Suprapubic skin (tissue), 4 donors: ENCODE measurements at regions not wholly inside any gene's neighbourhood (a gene's known extent, or its start where the extent isn't known, plus 50 kb on each side); places are given as distances from the start of the nearest gene placed in this dataset.

ENCODE experiments used
- DNase-seq, 2 donors: peaks; one replicate each; pipeline ENCODE4 v3.0.0-alpha.2; 2019; ENCODE audit warnings: low spot score in 2 of 2
- H3K27ac ChIP-seq: fragments of 200-600 bp; sonication (generic); one replicate; pipeline ENCODE4 v1.5.1; 2019
- H3K27me3 ChIP-seq: fragments of 200-600 bp; sonication (generic); one replicate; pipeline ENCODE4 v1.5.1; 2019
- H3K36me3 ChIP-seq: fragments of 200-600 bp; sonication (generic); one replicate; pipeline ENCODE4 v1.5.1; 2019
- H3K4me1 ChIP-seq: fragments of 200-600 bp; sonication (generic); one replicate; pipeline ENCODE4 v1.5.1; 2019
- H3K4me3 ChIP-seq: fragments of 200-600 bp; sonication (generic); one replicate; pipeline ENCODE4 v1.5.1; 2019; ENCODE audit warnings: mild to moderate bottlenecking
- H3K9me3 ChIP-seq: fragments of 200-600 bp; sonication (generic); one replicate; pipeline ENCODE4 v1.5.1; 2019
- CTCF ChIP-seq, 2 donors: fragments of 200-600 bp in 1 of 2; fragments of 450-650 bp in 1 of 2; sonication (generic) in 1 of 2; IDR thresholded peaks; one replicate each; pipeline ENCODE4 v1.5.1; 2016 to 2019; ENCODE audit warnings: antibody characterized with exemption in 2 of 2, mild to moderate bottlenecking in 1 of 2, moderate library complexity in 1 of 2
- EP300 ChIP-seq: sonication (generic); formaldehyde crosslinking; IDR thresholded peaks from one replicate; pipeline ENCODE4 v1.6.1; 2017; ENCODE audit warnings: antibody characterized with exemption
- POLR2A ChIP-seq, 2 donors: fragments of 450-650 bp; IDR thresholded peaks; one replicate each; pipeline ENCODE4 v1.6.1; 2017; ENCODE audit warnings: antibody characterized with exemption in 2 of 2, mild to moderate bottlenecking in 2 of 2, moderate library complexity in 2 of 2
- POLR2AphosphoS5 ChIP-seq, 3 donors: sonication (generic); formaldehyde crosslinking; IDR thresholded peaks; one replicate each; pipeline ENCODE4 v1.6.1; 2017; ENCODE audit warnings: antibody characterized with exemption in 3 of 3
- WGBS: methylation state at CpG from one replicate; pipeline ENCODE4 v1.1.5; 2018; 5-methylcytosine and 5-hydroxymethylcytosine counted together

- Histone ChIP-seq H3K27ac (no peak overlapping the region), H3K27me3 (no peaks in the 10 kb centered on the region), H3K36me3 (no peaks in the 10 kb centered on the region), H3K4me3 (no peak overlapping the region), H3K4me1 (peaks cover 8% of the 10 kb centered on the region), H3K9me3 (no peaks in the 10 kb centered on the region)
- 59% methylated on average over 2 of the region's 2 CpGs for WGBS
- DNase-seq: no peak
- no peak for TF ChIP-seq EP300
Observed at GRCh38 chr11:38990841-38991240, 2392.8 kb upstream of the RAG2 start.

GRCh38 chr11:38990139-38990538 is 2392.1 kb upstream of the RAG2 start:
- Histone ChIP-seq H3K27ac (no peak overlapping the region), H3K4me3 (no peak overlapping the region), H3K9me3 (no peaks in the 10 kb centered on the region), H3K27me3 (no peaks in the 10 kb centered on the region), H3K36me3 (no peaks in the 10 kb centered on the region), H3K4me1 (peaks cover 8% of the 10 kb centered on the region)
- no peak for TF ChIP-seq POLR2A (IDR thresholded peaks at IDR 0.05)
- TF ChIP-seq POLR2AphosphoS5 (IDR thresholded peaks at IDR 0.05): no peak
- no peak for TF ChIP-seq EP300
- no peak for TF ChIP-seq CTCF (IDR thresholded peaks at IDR 0.05)
- WGBS: 44% methylated on average over 5 of the region's 5 CpGs
- DNase-seq: no peak

GRCh38 chr11:38988908-38989307 is 2390.9 kb upstream of the RAG2 start:
- no peaks in the 10 kb centered on the region for H3K9me3 ChIP-seq
- WGBS: 62% methylated on average over 4 of the region's 4 CpGs
- no peaks in the 10 kb centered on the region for H3K27me3 ChIP-seq
- H3K27ac ChIP-seq: no peak overlapping the region
- peaks cover 8% of the 10 kb centered on the region for H3K4me1 ChIP-seq
- H3K36me3 ChIP-seq: no peaks in the 10 kb centered on the region
- no peak overlapping the region for H3K4me3 ChIP-seq
- DNase-seq: no peak
- TF ChIP-seq CTCF (IDR thresholded peaks at IDR 0.05) (no peak), EP300 (no peak), POLR2AphosphoS5 (IDR thresholded peaks at IDR 0.05) (no peak), POLR2A (IDR thresholded peaks at IDR 0.05) (no peak)

- H3K4me1 ChIP-seq: no peaks in the 10 kb centered on the region
- H3K4me3 ChIP-seq: no peak overlapping the region
- H3K27me3 ChIP-seq: no peaks in the 10 kb centered on the region
- no peaks in the 10 kb centered on the region for H3K9me3 ChIP-seq
- WGBS: 65% methylated on average over 1 of the region's 1 CpG
- H3K36me3 ChIP-seq: no peaks in the 10 kb centered on the region
- TF ChIP-seq EP300 (no peak), POLR2A (IDR thresholded peaks at IDR 0.05) (no peak)
- H3K27ac ChIP-seq: no peak overlapping the region
- no peak for DNase-seq
Observed at GRCh38 chr11:38972220-38972619, 2374.2 kb upstream of the RAG2 start.

GRCh38 chr11:38971141-38971540 is 2373.1 kb upstream of the RAG2 start:
- WGBS: 69% methylated on average over 6 of the region's 6 CpGs
- TF ChIP-seq POLR2AphosphoS5 (IDR thresholded peaks at IDR 0.05): no peak
- no peak for TF ChIP-seq CTCF (IDR thresholded peaks at IDR 0.05)
- TF ChIP-seq POLR2A (IDR thresholded peaks at IDR 0.05): no peak
- TF ChIP-seq EP300: no peak
- no peaks in the 10 kb centered on the region for H3K4me1 ChIP-seq
- H3K36me3 ChIP-seq: no peaks in the 10 kb centered on the region
- no peak overlapping the region for H3K27ac ChIP-seq
- H3K4me3 ChIP-seq: no peak overlapping the region
- DNase-seq: no peak
- no peaks in the 10 kb centered on the region for H3K9me3 ChIP-seq
- H3K27me3 ChIP-seq: no peaks in the 10 kb centered on the region

GRCh38 chr11:38968951-38969350 is 2370.9 kb upstream of the RAG2 start:
- WGBS: 0% methylated on average over 1 of the region's 1 CpG
- no peaks in the 10 kb centered on the region for H3K36me3 ChIP-seq
- TF ChIP-seq POLR2AphosphoS5 (IDR thresholded peaks at IDR 0.05) (no peak), EP300 (no peak), CTCF (IDR thresholded peaks at IDR 0.05) (no peak), POLR2A (IDR thresholded peaks at IDR 0.05) (no peak)
- DNase-seq: no peak
- H3K27me3 ChIP-seq: no peaks in the 10 kb centered on the region
- H3K4me1 ChIP-seq: no peaks in the 10 kb centered on the region
- no peaks in the 10 kb centered on the region for H3K9me3 ChIP-seq
- H3K4me3 ChIP-seq: no peak overlapping the region
- no peak overlapping the region for H3K27ac ChIP-seq
